SK-N-SH (cell line): ENCODE measurements at regions not wholly inside any gene's neighbourhood (a gene's known extent, or its start where the extent isn't known, plus 50 kb on each side); places are given as distances from the start of the nearest gene placed in this dataset.

ENCODE experiments used
- CTCF ChIP-seq: fragments of 200-600 bp; sonication (generic); IDR thresholded peaks from 2 replicates; pipeline ENCODE4 v1.6.1; 2017; ENCODE audit warnings: antibody characterized with exemption, mild to moderate bottlenecking, moderate library complexity
- EZH2phosphoT487 ChIP-seq: fragments of 200-600 bp; sonication (generic); IDR thresholded peaks from 2 replicates; pipeline ENCODE4 v1.6.1; 2017; ENCODE audit warnings: low read depth, mixed run types, mild to moderate bottlenecking, antibody characterized with exemption, moderate library complexity, borderline replicate concordance
- FOXJ3 ChIP-seq: sonication (generic); formaldehyde crosslinking; IDR thresholded peaks from 2 replicates; pipeline ENCODE4 v1.5.1; 2020; ENCODE audit warnings: mild to moderate bottlenecking, missing genetic modification reagents
- MAX ChIP-seq: IDR thresholded peaks from 2 replicates; pipeline ENCODE4 v1.4.0; 2012; ENCODE audit warnings: low read depth
- POLR2AphosphoS5 ChIP-seq: IDR thresholded peaks from 2 replicates; pipeline ENCODE4 v1.6.1; 2012; ENCODE audit warnings: low read depth, low read length
- RCOR1 ChIP-seq: fragments of 150-350 bp; IDR thresholded peaks from 2 replicates; pipeline ENCODE4 v1.6.1; 2017; ENCODE audit warnings: antibody characterized with exemption, low read length
- REST ChIP-seq: IDR thresholded peaks from 2 replicates; pipeline ENCODE4 v1.6.1; 2012; ENCODE audit warnings: mild to moderate bottlenecking, low read depth, low read length, moderate library complexity
- YY1 ChIP-seq: IDR thresholded peaks from 2 replicates; pipeline ENCODE4 v1.4.0; 2012; ENCODE audit warnings: low read depth, mild to moderate bottlenecking

DNA sequence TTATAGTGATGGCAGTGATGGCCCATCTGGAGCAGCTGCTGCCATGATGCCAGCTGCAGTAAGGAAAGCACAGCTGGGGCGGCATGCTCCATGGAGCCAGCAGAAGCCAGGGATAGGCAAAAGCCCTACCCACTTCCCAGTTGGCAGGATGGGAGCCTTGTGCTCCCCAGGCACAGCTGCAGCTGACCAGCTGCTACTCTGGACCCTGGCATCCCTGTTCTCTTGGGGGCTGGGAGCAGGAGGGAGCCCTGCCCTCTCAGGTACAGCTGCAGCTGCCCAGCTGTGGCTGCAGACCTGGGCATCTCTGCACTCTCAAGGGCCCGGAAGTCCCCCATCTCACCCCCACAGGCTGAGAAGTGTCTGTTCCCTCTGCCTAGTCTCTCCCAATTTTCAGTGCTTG lies 531.9 kb downstream of the PCDH18 start:
- TF ChIP-seq REST (no peak), EZH2phosphoT487 (no peak), YY1 (no peak), FOXJ3 (CRISPR knock-in tag) (no peak), CTCF (no peak), RCOR1 (no peak), MAX (no peak), POLR2AphosphoS5 (no peak)
